GM19438 (cell line): ENCODE measurements at regions not wholly inside any gene's neighbourhood (a gene's known extent, or its start where the extent isn't known, plus 50 kb on each side); places are given as distances from the start of the nearest gene placed in this dataset.
"Not testable (repeated sequence)": the region's sequence is repeated elsewhere in the genome, so short reads cannot be mapped to it uniquely, and the experiment has no call there.

Source experiments
- ATAC-seq: cut with Tn5 transposase; IDR thresholded peaks from one replicate; pipeline ENCODE4 v1.9.1; 2021; ENCODE audit warnings: low read depth; ENCODE audit not compliant: unreplicated experiment

- ATAC-seq = no peak
Observed at GRCh38 chr3:3902161-3902560, 102.9 kb downstream of the LRRN1 start.

- no peak for ATAC-seq
Observed at GRCh38 chr3:3906171-3906570, 106.9 kb downstream of the LRRN1 start.

- no peak for ATAC-seq
Observed at GRCh38 chr3:3907023-3907422, 107.8 kb downstream of the LRRN1 start.

GRCh38 chr3:3918763-3919162 lies 119.5 kb downstream of the LRRN1 start:
- no peak for ATAC-seq

GRCh38 chr3:3919316-3919715 lies 120.1 kb downstream of the LRRN1 start:
- no peak for ATAC-seq

GRCh38 chr3:3923619-3924018 lies 124.4 kb downstream of the LRRN1 start:
- ATAC-seq = no peak

- no peak for ATAC-seq
Observed at GRCh38 chr3:3927198-3927597, 128.0 kb downstream of the LRRN1 start.

GRCh38 chr3:3927965-3928364 lies 128.7 kb downstream of the LRRN1 start:
- no peak for ATAC-seq

- ATAC-seq = not testable (repeated sequence)
Observed at GRCh38 chr3:3941380-3941779, 142.1 kb downstream of the LRRN1 start.

- ATAC-seq = no peak
Observed at GRCh38 chr3:3951071-3951470, 151.8 kb downstream of the LRRN1 start.

- no peak for ATAC-seq
Observed at GRCh38 chr3:3951501-3951900, 152.3 kb downstream of the LRRN1 start.

- ATAC-seq = not testable (repeated sequence)
Observed at GRCh38 chr3:3962867-3963266, 163.6 kb downstream of the LRRN1 start.

GRCh38 chr3:3984053-3984452 lies 184.8 kb downstream of the LRRN1 start:
- no peak for ATAC-seq

- ATAC-seq = no peak
Observed at GRCh38 chr3:3991598-3991997, 192.4 kb downstream of the LRRN1 start.

- ATAC-seq = no peak
Observed at GRCh38 chr3:3992312-3992874, 193.2 kb downstream of the LRRN1 start.

GRCh38 chr3:3998140-3998922 lies 199.1 kb downstream of the LRRN1 start:
- ATAC-seq = no peak

- ATAC-seq = not testable (repeated sequence)
Observed at GRCh38 chr3:3999340-3999739, 200.1 kb downstream of the LRRN1 start.

- ATAC-seq = no peak
Observed at GRCh38 chr3:4001976-4002375, 202.7 kb downstream of the LRRN1 start.

GRCh38 chr3:4006288-4006687 lies 207.1 kb downstream of the LRRN1 start:
- no peak for ATAC-seq

- no peak for ATAC-seq
Observed at GRCh38 chr3:4008205-4008604, 209.0 kb downstream of the LRRN1 start.

GRCh38 chr3:4011166-4011565 lies 211.9 kb downstream of the LRRN1 start:
- ATAC-seq = no peak

GRCh38 chr3:4015426-4015825 lies 216.2 kb downstream of the LRRN1 start:
- ATAC-seq = no peak
